ENCODE measurements at regions not wholly inside any gene's neighbourhood (a gene's known extent, or its start where the extent isn't known, plus 50 kb on each side); places are given as distances from the start of the nearest gene placed in this dataset.

DNA sequence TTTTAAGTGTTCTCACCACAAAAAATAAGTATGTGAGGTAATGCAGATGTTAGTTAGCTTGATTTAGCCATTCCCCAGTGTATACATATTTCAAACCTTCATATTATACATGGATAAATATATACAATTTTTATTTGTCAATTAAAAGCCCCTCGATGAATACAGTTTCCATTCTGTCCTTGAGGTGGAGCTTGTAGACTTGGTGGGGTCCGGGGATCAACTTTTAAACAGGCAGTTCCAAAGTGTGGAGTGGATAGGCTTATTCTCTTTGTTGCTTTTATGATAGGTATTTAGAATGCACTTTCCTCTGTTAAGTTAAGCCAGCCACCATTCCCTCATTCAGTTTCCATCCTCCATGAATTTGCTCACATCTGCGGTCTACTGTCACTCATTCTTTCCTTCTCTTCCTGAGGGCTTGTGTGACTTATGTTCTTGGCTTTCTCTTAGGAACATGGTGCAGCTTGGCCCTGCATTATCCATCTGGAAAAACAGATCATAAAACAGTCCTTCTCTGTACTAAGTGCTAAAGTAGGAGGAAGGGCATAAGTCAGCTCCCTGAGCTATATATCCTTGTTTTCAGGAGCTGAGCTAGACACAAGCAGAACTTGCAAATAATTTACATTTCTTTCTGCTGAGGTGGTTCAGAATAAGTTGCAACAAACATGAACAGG, 149.1 kb downstream of the NFKBIZ start:
- Histone ChIP-seq H3K9ac (replicated peaks; ENCODE audit: extremely low read depth, insufficient read depth, low read length) (no peak overlapping the region), H3K4me1 (ENCODE audit: control insufficient read depth, extremely low read depth, insufficient read depth, low read length) (no peaks in the 10 kb centered on the region), H3K4me3 (replicated peaks in 1 of 3; ENCODE audit: insufficient read depth in 1 of 3, low read depth in 1 of 3, low read length in 3 of 3) (no peak overlapping the region), H3K27me3 (ENCODE audit: control insufficient read depth in 2 of 2, insufficient read depth in 2 of 2, low read length in 2 of 2) (no peaks in the 10 kb centered on the region), H3K79me2 (ENCODE audit: control insufficient read depth, insufficient read depth, low read length) (no peaks in the 10 kb centered on the region), H3K9me3 (replicated peaks; ENCODE audit: control insufficient read depth, insufficient read depth, low read length) (no peaks in the 10 kb centered on the region), H3K36me3 (ENCODE audit: control insufficient read depth in 2 of 2, extremely low read depth in 1 of 2, insufficient read depth in 2 of 2, low read length in 2 of 2) (no peaks in the 10 kb centered on the region), H4K20me1 (replicated peaks; ENCODE audit: control insufficient read depth, extremely low read depth, insufficient read depth, low read length) (no peaks in the 10 kb centered on the region), H3K27ac (ENCODE audit: insufficient read depth, low read depth, low read length) (no peak overlapping the region), H3K9me1 (replicated peaks; ENCODE audit: control insufficient read depth, extremely low read depth, insufficient read depth, low read length) (no peaks in the 10 kb centered on the region), H2AFZ (ENCODE audit: low read depth, low read length) (no peak overlapping the region), H3K4me2 (ENCODE audit: insufficient read depth, low read length) (no peak overlapping the region)
- CTCF ChIA-PET = interaction anchor here (0.6 to 4.8 kb wide), 6 partner anchors 9 to 227 kb away, joined by 3 to 27 read pairs (median 3); no protein-coding TSS in a partner anchor
- FAIRE-seq (peak; percentile 4), DNase-seq (ENCODE audit: low read depth, low spot score) (peak; percentile 8)
- dilution Hi-C loops (cut with MboI; ENCODE audit: extremely low pct_ligation_motif_present, low sequenced_read_pairs) = no loop called here
- intact Hi-C loops (cut with micrococcal nuclease) = no loop called here
- POLR2A ChIA-PET = no interaction called here
- TF ChIP-seq EZH2 (IDR thresholded peaks at IDR 0.05; ENCODE audit: borderline replicate concordance, low read depth, low read length, severe bottlenecking) (no peak), MYC (IDR thresholded peaks at IDR 0.05; ENCODE audit: low read depth, low read length) (no peak), POLR2A (IDR thresholded peaks at IDR 0.05; ENCODE audit: low read depth, low read length) (no peak), POLR2AphosphoS5 (IDR thresholded peaks at IDR 0.05; ENCODE audit: insufficient read depth, low read depth, low read length) (no peak), FOS (IDR thresholded peaks at IDR 0.05; ENCODE audit: borderline replicate concordance, insufficient read depth, low read length) (no peak), GATA2 (IDR thresholded peaks at IDR 0.05; ENCODE audit: insufficient read depth, insufficient read length, low read depth, low read length) (no peak), CTCF (IDR thresholded peaks at IDR 0.05; ENCODE audit: extremely low read depth in 1 of 2, insufficient read depth in 1 of 2, low read depth in 1 of 2, low read length in 2 of 2) (no peak), JUN (IDR thresholded peaks at IDR 0.05; ENCODE audit: borderline replicate concordance, insufficient read depth, insufficient read length, low read depth) (no peak)
- TF ChIP-seq, protein P1, sequence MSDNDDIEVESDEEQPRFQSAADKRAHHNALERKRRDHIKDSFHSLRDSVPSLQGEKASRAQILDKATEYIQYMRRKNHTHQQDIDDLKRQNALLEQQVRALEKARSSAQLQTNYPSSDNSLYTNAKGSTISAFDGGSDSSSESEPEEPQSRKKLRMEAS (IDR thresholded peaks at IDR 0.05; ENCODE audit: insufficient read depth, insufficient read length) = no peak
- no TSS peak for BruUV-seq (replicated peaks)
